ENCODE measurements at regions not wholly inside any gene's neighbourhood (a gene's known extent, or its start where the extent isn't known, plus 50 kb on each side); places are given as distances from the start of the nearest gene placed in this dataset.

DNA sequence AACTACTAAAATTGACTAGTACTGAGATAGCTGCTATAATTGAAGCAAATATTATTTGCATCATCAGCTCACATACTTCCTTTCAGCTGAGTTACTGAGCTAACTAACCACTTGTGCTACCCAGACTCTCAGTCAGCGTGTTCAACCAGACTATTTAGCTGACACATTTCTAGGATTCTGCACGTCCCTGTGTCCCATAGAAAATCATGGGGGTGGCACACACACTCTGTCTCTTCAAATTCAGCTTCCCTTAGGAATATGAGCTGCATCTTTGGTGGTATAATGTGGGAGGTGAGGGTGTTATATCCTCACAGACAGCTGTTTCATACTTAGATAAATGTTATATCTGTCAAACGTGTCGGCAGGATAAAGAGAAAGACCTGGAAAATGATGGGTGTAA is 424.0 kb downstream of the CDH2 start:
- no peak for DNase-seq (ENCODE audit: low spot score)

DNA sequence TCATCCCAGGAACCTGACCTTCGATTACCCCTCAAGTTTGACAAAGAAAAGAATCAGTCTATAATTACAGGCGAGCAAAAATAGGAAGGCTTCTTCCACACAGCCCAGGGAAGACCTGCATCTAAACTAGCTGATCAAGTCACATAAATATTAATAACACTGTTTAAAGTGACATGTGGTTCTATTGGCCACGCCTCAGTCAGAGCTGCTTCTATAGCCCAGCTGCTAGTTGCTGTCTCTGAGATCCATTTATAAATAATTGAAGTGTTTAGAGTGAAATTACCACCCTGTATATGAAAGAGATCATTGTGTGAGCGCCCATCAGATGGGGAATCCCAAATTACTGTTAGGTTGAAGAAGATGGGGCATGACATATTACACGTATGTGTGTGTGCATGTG is 426.0 kb downstream of the CDH2 start:
- DNase-seq (ENCODE audit: low spot score) = no peak

- DNase-seq (ENCODE audit: low spot score) = no peak
Measured at GRCh38 chr18:27750014-27750413, 426.9 kb downstream of the CDH2 start.

DNA sequence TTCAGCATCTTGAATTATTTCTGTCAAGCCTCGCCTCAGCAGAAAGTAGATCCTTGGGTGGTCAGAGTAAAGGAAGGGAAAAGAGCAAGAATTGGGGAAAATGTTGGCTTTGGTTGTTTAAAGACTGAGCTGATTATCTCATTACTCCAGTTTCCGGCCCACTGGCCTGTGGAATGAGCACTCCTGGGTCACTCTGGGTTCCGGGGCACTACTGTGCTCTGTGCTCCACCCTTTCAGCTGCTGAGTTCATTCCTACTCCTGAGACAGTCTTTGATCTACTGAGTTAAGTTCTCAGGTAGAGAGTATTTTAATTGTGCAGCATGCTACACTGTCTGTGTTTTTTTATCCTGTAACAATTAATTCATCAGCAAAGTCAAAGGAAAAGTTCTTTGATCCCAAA is 427.7 kb downstream of the CDH2 start:
- no peak for DNase-seq (ENCODE audit: low spot score)

DNA sequence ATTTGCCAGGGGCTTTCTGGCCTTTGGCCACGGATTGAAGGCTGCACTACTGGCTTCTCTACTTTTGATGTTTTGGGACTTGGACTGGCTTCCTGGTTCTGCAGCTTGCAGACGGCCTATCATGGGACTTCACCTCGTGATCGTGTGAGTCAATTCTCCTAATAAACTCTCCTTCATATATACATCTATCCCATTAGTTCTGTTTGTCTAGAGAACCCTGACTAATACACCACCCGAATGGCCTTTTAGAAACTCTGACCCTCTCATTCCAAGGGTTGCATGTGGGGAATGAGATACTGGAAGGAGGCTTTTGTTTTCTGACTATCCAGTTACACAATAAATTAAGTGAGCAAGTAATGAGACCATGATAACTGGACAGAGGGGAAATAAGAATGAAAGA is 430.7 kb downstream of the CDH2 start:
- DNase-seq (ENCODE audit: low spot score) = no peak

- DNase-seq (ENCODE audit: low spot score) = no peak
Measured at GRCh38 chr18:27735117-27735516, 441.8 kb downstream of the CDH2 start.

GRCh38 chr18:27731211-27731610 is 445.7 kb downstream of the CDH2 start:
- no peak for DNase-seq (ENCODE audit: low spot score)

GRCh38 chr18:27728659-27729058 is 448.3 kb downstream of the CDH2 start:
- no peak for DNase-seq (ENCODE audit: low spot score)

- no peak for DNase-seq (ENCODE audit: low spot score)
Measured at GRCh38 chr18:27724362-27724761, 452.6 kb downstream of the CDH2 start.

DNA sequence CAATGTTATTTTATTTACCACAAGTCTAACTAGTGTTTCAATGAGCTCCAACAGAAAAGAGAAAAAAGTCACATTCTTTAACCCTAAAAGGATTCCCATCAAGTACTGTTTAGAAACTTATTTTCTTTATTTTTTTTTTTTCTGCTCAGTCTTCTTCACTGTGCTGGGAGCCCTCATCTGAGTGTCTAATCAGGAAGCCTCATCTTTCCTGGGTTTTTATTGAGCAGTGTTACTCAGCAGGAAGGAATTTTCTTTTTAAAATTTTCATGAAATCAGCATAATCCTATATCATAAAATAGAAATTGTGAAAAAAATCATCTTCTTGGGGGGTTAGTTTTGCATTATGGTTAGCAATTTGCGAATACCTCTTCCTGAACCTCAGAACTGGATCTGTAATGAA is 453.8 kb downstream of the CDH2 start:
- DNase-seq (ENCODE audit: low spot score) = no peak

DNA sequence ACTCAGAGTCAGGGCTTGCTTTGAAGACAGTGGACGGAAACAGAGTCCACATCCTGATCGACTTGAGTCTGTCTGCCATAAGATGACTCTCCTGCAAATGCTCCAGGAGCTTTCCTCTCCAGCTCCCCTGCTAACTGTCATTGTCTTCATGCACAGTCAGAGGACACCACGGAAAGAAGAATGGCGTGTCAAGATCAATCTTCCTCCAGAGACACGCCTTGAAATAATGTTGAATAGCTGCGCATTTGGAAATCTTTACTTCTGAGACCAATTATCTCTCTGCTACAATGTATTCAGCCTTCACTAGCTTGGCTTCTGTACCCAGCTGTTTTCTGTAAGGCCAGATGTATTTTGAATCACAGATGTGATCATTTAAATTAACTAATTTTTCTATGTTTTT is 457.2 kb downstream of the CDH2 start:
- no peak for DNase-seq (ENCODE audit: low spot score)

DNA sequence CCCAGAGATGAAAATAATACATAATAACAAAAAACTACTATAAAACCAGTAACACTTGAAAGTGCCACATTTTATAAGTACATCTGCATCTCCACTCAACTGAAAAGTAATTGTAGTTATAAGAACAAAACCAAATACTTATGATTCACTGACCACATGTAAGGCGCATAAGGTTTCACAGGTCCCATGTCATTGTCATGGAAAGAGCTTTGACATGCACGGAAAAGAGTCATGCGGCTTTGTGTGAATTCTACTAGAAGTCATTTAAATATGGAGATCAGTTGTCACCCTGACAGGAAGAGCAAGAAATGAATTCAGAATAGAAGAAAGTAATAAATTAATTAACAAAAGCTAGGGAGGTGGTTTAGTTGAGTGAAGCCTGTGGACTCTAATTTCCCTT is 459.1 kb downstream of the CDH2 start:
- DNase-seq (ENCODE audit: low spot score) = no peak

DNA sequence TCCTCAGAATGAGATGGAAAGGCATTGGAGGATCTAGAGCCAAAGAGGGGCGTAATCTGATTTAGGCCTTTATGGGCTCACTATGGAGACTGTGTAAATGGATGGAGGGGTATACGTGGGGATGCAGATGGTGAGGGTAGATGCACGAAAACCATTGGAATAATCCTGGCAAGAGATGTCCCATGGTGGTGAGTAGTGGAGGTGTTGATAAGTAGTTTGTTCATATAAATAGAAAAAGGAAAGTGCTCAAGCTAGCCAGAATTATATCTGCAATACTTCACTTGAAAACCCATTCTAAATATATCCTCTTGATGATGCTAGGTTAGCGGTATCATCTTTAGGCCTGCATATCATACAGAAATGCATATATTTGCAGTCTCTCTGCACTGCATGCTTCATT is 459.7 kb downstream of the CDH2 start:
- no peak for DNase-seq (ENCODE audit: low spot score)

GRCh38 chr18:27715751-27716150 is 461.2 kb downstream of the CDH2 start:
- no peak for DNase-seq (ENCODE audit: low spot score)

DNA sequence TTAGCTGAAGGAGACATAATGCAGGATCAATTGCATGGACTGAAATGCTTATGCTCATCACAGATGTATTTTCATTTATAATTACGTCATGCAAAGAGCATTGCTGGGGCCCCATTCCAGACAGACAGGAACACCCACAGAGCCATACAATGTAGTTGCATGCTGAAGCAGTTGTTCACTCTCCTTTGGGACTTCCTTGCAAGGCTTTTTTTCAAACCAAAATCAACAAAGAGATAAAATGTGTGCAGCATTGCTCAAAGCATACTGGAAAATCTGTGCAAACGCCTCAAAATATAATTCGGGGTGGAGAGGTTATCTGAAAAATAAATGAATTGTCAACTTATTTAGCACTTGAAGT is 463.2 kb downstream of the CDH2 start:
- no peak for DNase-seq (ENCODE audit: low spot score)

GRCh38 chr18:27713037-27713737 is 463.7 kb downstream of the CDH2 start:
- no peak for DNase-seq (ENCODE audit: low spot score)

- no peak for DNase-seq (ENCODE audit: low spot score)
Measured at GRCh38 chr18:27712066-27712465, 464.9 kb downstream of the CDH2 start.

GRCh38 chr18:27711382-27711781 is 465.5 kb downstream of the CDH2 start:
- no peak for DNase-seq (ENCODE audit: low spot score)

DNA sequence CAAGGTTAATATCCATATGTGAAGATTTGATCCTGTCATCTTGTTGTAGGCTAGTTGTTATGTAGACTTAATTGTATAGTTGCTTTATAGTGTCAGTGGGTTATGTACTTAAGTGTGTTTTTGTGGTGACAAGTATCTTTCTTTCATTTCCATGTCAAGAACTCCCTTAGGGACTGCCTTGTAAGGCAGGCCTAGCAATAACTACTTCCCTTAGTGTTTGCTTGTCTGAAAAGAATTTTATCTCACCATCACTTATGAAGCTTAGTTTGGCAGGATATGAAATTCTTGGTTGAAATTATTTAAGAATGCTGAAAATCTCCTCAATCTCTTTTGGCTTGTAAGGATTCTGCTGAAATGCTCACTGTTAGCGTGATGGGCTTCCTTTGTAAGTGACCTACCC is 467.6 kb downstream of the CDH2 start:
- no peak for DNase-seq (ENCODE audit: low spot score)

- no peak for DNase-seq (ENCODE audit: low spot score)
Measured at GRCh38 chr18:27707201-27707600, 469.7 kb downstream of the CDH2 start.

- DNase-seq (ENCODE audit: low spot score) = no peak
Measured at GRCh38 chr18:27704736-27705361, 472.1 kb downstream of the CDH2 start.

GRCh38 chr18:27699137-27699536 is 477.8 kb downstream of the CDH2 start:
- DNase-seq (ENCODE audit: low spot score) = no peak

DNA sequence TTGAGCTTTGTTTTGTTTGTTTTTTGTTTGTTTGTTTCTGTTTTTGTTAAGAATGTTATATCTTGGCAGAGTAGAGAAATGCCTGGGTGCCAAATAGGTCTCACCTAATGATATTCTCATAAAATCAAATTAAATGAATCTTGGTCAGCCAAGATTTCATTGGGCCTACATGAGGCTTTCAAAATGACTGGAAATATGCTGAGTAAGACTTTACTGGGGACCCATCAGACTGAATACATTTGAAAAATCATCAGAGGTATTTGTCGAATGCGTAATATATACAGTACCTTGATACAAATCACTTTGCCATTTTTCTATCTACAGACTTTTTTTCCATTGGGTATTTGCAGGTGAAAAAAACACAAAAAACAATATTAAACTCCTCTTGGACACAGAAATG is 480.8 kb downstream of the CDH2 start:
- no peak for DNase-seq (ENCODE audit: low spot score)

GRCh38 chr18:27695503-27695902 is 481.4 kb downstream of the CDH2 start:
- DNase-seq (ENCODE audit: low spot score) = no peak
